ENCODE measurements at regions not wholly inside any gene's neighbourhood (a gene's known extent, or its start where the extent isn't known, plus 50 kb on each side); places are given as distances from the start of the nearest gene placed in this dataset.
"Not testable (repeated sequence)": the region's sequence is repeated elsewhere in the genome, so short reads cannot be mapped to it uniquely, and the experiment has no call there.

DNA sequence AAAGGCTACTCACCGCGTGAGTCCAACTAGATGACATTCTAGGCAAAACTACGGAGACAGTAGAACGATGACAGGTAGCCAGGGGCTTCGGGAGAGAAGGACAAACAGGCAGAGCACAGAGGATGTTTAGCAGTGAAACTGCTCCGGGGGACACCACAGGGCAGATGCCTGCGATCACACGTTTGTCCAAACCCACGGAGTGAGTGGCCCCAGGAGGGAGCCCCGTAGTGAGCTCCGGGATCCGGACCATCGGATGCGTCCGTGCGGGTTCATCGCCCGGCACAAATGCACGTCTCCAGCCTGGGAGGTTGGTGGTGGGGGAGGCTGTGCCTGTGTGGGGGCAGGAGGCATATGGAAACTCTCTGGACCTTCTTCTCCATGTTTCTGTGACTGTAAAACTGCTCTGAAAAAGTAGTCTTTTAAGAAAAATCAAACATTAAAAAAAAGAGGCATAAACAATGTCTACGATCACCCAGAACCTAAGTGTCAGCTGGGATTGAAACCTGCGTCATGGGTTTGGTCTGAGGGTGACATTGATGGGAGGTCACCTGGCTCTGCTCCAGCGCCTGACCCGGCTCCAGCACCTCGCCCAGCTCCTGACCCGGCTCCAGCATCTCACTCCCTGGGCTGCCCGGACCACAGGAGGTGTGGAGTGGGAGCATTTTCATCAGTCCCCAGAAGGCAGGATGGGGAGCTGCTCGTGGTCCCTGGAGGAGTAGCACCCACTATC, 83.0 kb upstream of the CTDP1 start:
- DNase-seq, result no peak

DNA sequence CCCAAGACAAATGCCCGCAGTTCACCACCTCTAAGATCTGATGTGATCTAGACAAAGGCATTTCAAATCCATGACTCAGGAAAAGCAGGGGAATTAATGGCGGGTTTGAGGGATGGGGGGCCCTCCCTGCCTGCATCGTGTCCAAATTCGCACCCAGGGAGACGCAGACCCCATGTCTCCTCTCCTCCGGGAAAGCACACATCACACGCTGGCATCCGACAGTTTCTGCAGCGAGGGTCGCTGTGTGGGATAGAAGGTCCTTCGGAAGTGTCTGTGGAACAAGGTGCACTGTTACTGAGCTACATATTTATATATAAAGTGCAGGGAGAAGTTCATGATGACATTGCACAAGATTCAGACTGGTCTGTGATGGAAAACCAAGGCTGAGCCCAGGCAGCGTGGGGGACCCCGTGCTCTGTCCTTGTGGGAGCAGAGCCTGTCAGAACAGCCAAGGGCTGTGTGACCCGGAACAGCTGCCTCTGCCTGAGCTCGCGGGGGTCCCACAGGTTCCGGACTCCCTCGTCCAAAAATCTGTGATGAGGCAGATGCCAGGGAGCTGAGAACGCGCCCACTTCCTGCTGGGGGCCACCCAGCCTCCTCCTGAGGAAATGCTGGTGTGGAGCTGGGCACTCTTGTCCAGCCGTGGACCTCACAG, 82.3 kb upstream of the CTDP1 start:
- no peak for DNase-seq

GRCh38 chr18:79597831-79598632, 81.6 kb upstream of the CTDP1 start:
- no peak for DNase-seq

DNA sequence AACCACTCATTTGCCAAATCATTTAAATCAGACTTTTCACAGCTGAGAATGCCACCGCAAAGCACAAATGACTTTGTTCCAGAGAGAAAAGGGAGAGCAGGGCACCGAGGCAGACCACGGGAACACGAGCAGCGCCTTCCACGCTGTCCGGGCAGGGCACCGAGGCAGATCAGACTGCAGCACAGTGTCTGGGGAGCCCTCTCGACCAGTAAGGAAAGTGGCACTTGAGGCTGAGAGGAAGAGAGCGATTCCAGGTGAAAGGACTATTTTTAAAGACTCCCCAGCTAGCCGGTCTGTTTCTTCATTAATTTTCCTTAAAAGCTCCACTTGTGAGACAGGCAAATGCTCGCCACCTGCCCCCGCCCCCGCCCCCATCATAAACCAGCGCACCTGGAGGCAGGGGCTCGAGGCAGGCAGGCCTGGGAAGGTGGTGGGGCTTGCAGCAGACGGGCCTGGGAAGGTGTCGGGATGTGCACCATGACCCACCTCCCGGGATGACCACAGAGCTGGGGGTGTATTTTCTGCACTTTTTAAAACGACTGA, 80.9 kb upstream of the CTDP1 start:
- DNase-seq, result no peak

DNA sequence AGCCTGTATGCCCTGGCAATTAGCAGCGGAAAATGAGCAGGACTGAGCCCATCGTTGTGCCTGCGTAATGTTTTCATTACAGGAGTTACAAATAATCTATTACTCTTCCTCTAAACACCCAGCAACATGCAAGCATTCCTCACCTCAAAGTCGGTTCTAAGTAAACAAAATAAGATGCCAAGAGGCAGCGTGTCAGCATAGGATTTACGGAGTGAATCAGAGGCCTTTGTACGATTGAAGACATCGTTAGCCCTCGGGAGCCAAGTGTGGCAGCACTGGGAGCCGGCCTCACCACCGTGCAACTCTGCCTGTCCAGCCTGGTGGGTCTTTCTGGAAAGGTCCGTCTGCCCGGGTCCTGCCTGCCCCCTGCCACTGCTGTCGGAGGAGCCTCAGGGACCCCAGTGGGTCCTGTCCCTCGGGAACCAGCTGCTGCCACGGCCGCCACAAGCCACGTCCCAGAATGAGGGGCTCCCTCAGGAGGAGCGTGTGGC, 80.1 kb upstream of the CTDP1 start:
- DNase-seq, result no peak

DNA sequence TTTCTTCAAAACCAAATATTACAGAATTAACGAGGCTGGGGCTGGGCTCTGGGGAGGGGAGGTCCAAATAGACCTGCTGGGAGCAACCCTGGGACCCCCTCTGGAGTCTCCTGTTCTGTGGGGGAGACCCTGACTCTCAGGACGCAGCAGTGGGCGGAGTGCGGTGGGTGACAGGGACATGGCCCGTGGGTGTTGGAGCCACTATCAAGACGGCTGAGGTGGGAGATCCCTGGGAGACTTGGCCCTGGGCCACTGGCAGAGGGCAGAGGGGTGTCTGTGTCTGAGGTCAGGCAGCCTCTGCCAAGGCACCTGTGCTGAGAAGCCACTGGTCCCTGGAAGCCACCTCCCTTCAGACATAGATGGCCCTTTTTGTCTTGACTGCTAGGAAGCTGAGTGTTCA, 79.5 kb upstream of the CTDP1 start:
- no peak for DNase-seq

DNA sequence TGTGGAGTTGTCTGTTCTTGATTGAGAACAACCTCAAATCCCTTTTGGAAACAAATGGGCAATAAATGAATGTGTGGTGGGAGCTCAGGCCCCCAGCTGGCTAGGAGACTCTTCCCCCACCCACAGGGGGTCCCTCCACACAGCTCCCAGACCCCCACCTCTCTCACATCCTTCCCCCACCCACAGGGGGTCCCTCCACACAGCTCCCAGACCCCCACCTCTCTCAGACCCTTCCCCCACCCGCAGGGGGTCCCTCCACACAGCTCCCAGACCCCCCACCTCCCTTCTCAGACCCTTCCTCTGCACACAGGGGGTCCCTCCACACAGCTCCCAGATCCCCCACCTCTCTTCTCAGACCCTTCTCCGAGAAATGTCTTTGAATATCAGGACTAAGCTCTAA, 79.0 kb upstream of the CTDP1 start:
- no peak for DNase-seq

DNA sequence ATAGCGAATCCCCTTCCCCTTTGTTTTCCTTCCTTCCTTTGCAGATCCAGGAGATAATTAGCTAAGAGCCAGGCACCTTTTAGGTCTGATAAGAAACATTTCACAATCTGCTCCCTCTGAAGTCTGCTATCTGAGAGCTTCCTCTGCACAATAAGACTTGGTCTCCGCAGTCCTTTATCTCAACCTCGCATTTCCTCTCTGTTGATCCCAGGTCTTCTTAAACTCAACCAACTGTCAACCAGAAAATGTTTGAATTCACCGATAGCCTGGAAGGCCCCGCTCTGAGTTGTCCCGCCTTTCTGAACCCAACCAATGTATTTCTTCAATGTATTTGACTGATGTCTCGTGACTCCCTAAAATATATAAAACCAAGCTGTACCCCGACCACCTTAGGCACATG, 78.4 kb upstream of the CTDP1 start:
- DNase-seq, result peak; percentile 37

DNA sequence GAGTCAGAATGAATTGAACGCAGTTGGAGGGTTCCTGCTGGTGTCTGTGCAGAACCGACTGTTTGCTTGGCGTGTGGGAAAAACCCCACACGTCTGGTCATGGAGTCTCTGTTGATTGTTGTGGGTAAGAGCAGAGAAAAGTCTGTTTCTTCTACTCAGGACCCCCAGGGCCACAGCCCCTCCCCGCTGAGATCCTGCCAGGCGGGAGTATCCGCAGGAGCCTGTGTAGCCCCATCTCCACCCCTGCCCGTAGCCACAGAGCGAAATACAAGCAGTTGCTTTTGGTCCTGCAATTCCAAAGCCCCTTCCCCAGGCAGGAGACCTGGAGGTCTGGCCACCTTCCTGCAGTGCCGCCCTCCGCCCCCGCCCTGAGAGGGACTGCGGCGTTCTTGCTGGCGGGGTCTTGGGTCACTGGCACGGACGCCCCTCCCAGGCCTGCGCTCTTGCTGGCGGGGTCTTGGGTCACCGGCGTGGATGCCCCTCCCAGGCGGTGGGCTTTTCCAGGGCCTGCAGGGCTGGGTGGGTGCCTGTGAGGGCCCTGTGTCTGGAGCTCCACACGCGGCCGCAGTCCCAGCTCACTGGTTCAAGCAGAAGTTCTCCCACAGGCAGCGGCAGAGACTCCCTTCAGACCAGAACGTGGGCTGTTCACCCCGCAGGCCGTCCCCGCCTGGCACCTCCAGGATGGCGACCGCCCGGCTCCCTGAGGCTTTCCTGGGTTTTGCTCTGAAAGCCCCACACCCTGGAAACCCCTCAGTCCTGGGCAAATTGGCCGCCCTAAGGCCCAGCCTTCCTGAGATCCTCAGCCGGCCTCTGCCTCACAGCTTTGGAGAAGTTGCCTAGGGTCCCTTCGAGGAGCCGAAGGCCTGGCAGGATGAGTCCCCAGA, 76.0 kb upstream of the CTDP1 start:
- no peak for DNase-seq

DNA sequence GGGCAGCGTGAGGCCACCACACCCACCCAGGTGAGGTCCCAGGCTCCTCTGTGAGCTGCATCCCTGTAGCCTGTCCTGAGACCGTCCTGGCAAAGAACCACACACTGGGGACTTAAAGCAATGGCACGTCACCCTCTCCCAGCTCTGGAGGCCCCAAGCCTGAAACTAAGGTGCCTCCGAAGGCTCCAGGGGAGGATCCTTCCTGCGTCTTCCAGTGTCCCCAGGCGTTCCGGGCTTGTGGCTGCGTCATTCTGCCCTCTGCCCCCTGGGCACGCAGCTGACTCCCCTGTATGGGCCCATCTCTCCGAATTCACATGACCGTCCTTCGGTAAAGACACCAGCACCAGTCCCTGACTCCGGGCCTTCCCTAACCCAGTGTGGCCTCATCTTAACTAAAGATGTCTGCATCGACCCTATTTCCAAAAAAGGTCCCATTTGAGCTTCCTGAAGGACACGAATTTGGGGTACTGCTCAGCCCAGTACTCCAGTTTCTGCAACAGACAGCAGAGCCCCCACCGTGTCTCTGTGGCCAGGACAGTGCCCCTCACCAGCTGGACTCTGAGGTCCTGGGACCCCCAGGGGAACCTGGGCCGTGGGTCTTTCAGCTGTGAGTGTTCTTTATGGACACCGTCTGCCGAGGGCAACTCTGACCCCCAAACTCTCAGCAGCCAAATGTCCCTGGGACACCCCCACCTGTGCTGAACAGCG, 75.2 kb upstream of the CTDP1 start:
- DNase-seq, result no peak

DNA sequence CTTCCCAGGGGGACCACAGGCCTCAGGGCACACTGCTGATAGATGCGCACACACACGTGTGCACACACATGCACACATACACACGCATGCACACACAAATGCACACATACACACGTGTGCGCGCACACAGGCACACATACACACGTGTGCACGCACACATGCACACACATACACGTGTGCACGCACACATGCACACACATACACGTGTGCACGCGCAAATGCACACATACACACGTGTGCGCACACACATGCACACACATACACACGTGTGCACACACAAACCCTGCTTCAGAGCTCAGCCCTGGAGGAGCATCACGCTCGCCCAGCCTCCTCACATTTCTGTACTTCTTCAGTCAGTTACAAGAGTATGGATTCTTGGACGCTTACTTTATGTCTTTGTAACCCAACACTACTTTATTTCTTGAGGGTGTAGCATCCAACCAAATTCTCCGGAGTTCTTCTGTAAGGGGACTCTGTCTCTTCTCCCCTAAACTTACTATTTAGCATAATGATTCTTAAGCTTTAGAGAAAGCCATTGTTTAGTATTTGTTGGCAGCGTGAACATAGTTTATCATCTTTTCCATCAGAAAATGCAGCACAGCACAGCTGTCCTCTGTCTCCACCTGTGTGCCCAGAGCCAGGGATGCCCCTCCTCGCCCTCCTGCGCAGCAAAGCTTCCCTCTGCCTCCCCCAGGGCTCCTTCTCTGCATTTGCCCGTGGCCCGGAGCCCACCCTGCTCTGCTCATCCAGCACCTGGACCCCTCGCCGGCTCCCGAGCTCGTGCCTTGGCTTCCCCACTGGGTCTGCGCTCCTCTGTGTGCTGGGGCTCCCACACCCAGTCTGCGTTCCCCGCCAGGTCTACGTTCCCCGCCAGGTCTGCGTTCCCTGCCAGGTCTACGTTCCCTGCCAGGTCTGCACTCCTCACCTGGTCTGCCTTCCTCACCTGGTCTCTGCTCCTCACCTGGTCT, 74.4 kb upstream of the CTDP1 start:
- DNase-seq, result no peak

GRCh38 chr18:79606071-79606470, 73.5 kb upstream of the CTDP1 start:
- not testable (repeated sequence) for DNase-seq

- DNase-seq, result no peak
These were observed 72.8 kb upstream of the CTDP1 start for GRCh38 chr18:79606621-79607331.

GRCh38 chr18:79607361-79607952, 72.1 kb upstream of the CTDP1 start:
- no peak for DNase-seq

DNA sequence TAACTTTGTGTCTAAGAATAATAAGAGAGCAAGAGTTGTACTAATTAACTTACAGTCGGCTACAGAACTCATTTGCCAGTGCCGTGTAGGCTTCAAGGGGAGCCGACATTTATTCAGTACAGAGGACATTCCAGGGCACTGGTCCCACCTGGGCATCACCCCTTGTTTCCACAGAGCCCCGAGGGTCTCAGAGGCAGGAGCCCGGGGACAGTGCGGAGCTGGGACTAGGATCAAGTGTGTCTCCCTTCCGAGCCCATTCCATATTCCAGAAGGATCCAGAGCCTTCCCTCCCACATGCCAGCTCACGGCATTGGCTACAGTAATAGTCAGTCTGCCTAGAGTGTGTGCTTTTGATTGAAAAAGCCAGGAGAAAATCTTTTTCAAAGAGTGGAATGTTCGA, 71.5 kb upstream of the CTDP1 start:
- no peak for DNase-seq

DNA sequence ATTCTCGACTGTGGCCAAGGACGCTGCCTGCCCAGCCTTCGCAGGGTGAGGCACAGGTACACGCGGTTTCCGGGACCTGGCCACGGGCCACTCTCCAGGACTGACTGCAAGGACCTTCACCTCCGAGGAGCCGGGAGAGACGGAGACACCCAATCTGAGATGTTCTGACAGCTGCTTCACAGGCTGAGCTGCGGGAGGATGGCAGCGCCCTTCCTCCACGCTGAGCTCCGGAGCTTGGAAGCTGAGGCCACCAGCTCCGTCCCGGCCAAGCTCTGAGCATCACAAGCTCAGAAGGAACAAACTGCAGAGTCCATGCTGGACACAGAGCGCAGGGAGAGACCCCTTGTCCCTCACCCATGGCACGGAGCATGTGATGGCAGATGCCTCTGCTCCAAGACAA, 71.1 kb upstream of the CTDP1 start:
- DNase-seq, result no peak

- no peak for DNase-seq
These were observed 70.6 kb upstream of the CTDP1 start for GRCh38 chr18:79608999-79609461.

- DNase-seq, result no peak
These were observed 69.7 kb upstream of the CTDP1 start for GRCh38 chr18:79609841-79610281.

DNA sequence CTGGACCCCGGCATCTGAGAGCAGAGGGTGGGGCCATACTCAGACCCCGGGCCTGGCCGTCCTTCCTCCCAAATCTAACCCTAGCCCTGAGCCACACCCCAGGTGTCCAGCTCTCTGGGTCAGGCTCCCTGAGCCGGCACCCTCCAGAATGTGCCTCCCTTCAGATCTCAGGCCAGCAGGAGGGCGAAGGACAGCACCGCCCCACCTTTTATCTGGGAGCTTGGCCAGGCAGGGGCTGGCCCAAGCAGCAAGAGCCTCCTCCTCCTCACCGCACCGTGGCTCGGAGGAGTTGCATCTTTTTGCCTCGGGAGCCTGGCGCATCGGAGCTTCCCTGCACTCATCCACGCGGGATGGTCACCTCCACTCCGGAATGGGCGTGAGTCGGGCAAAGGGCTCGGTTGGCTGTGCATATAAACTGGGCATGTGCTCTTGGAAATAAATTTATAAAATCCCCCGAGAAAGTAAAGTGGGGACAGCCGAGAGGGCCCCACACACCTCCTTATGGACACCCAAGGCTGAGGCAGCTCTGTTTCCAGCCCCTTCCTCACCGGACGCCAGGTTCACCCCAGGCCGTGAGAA, 69.1 kb upstream of the CTDP1 start:
- DNase-seq, result no peak

All from MV-4-11 (cell line).